DMS 273 treated with DMSO at 0.1 percent for 48 hours (cell line): ENCODE measurements at regions not wholly inside any gene's neighbourhood (a gene's known extent, or its start where the extent isn't known, plus 50 kb on each side); places are given as distances from the start of the nearest gene placed in this dataset.

Experiments used
- DNase-seq: peaks from one replicate; lab custom pipeline; 2025; lab: John Stamatoyannopoulos, UW

GRCh38 chr18:72075040-72075439, 469.1 kb downstream of the CBLN2 start:
- DNase-seq: no peak

- DNase-seq: no peak
Measured at GRCh38 chr18:72063001-72063400, 481.1 kb downstream of the CBLN2 start.

GRCh38 chr18:72058851-72059250, 485.3 kb downstream of the CBLN2 start:
- no peak for DNase-seq

GRCh38 chr18:72056171-72056570, 488.0 kb downstream of the CBLN2 start:
- DNase-seq: no peak

- no peak for DNase-seq
Measured at GRCh38 chr18:72041313-72042032, 502.7 kb downstream of the CBLN2 start.

GRCh38 chr18:72013427-72013850, 530.7 kb downstream of the CBLN2 start:
- DNase-seq: no peak

GRCh38 chr18:71998547-71999097, 545.5 kb downstream of the CBLN2 start:
- no peak for DNase-seq

GRCh38 chr18:71995904-71996465, 548.2 kb downstream of the CBLN2 start:
- DNase-seq: no peak

GRCh38 chr18:71994273-71994672, 549.9 kb downstream of the CBLN2 start:
- no peak for DNase-seq

- no peak for DNase-seq
Measured at GRCh38 chr18:71989616-71990015, 554.5 kb downstream of the CBLN2 start.

- DNase-seq: no peak
Measured at GRCh38 chr18:71986351-71987050, 557.6 kb downstream of the CBLN2 start.

- no peak for DNase-seq
Measured at GRCh38 chr18:71976744-71977143, 567.4 kb downstream of the CBLN2 start.

- DNase-seq: no peak
Measured at GRCh38 chr18:71966791-71967190, 577.4 kb downstream of the CBLN2 start.

GRCh38 chr18:71958605-71959004, 585.5 kb downstream of the CBLN2 start:
- no peak for DNase-seq

- DNase-seq: no peak
Measured at GRCh38 chr18:71951001-71951400, 593.1 kb downstream of the CBLN2 start.

- DNase-seq: no peak
Measured at GRCh38 chr18:71942433-71942832, 601.7 kb downstream of the CBLN2 start.

- no peak for DNase-seq
Measured at GRCh38 chr18:71939483-71939882, 604.7 kb downstream of the CBLN2 start.

- DNase-seq: no peak
Measured at GRCh38 chr18:71936744-71937143, 607.4 kb downstream of the CBLN2 start.

- no peak for DNase-seq
Measured at GRCh38 chr18:71919211-71919610, 624.9 kb downstream of the CBLN2 start.

- no peak for DNase-seq
Measured at GRCh38 chr18:71913641-71914040, 630.5 kb downstream of the CBLN2 start.

GRCh38 chr18:71902482-71902881, 641.7 kb downstream of the CBLN2 start:
- DNase-seq: no peak

GRCh38 chr18:71899707-71900472, 644.3 kb downstream of the CBLN2 start:
- no peak for DNase-seq
